Right lobe of liver (tissue), 4 donors: ENCODE measurements at regions not wholly inside any gene's neighbourhood (a gene's known extent, or its start where the extent isn't known, plus 50 kb on each side); places are given as distances from the start of the nearest gene placed in this dataset.

Experiments
- POLR2A ChIP-seq: fragments of 450-650 bp; IDR thresholded peaks from one replicate; pipeline ENCODE4 v1.6.1; 2017; ENCODE audit warnings: antibody characterized with exemption, mild to moderate bottlenecking
- TF ChIP-seq, protein P1 (sequence below), 4 donors: fragments of 200-600 bp in 3 of 4; fragments of 450-650 bp in 1 of 4; IDR thresholded peaks; one replicate each; pipeline versions ENCODE4 v1.5.1 to v1.8.0; 2016 to 2022; ENCODE audit warnings: antibody characterized with exemption in 4 of 4, mild to moderate bottlenecking in 2 of 4
- donor health status: DM: no; HTN: no; CAD: no.
- donor health status: DM: no; HTN: no; CAD: no.
- donor health status: DM: no; HTN: yes; CAD: no.

DNA sequence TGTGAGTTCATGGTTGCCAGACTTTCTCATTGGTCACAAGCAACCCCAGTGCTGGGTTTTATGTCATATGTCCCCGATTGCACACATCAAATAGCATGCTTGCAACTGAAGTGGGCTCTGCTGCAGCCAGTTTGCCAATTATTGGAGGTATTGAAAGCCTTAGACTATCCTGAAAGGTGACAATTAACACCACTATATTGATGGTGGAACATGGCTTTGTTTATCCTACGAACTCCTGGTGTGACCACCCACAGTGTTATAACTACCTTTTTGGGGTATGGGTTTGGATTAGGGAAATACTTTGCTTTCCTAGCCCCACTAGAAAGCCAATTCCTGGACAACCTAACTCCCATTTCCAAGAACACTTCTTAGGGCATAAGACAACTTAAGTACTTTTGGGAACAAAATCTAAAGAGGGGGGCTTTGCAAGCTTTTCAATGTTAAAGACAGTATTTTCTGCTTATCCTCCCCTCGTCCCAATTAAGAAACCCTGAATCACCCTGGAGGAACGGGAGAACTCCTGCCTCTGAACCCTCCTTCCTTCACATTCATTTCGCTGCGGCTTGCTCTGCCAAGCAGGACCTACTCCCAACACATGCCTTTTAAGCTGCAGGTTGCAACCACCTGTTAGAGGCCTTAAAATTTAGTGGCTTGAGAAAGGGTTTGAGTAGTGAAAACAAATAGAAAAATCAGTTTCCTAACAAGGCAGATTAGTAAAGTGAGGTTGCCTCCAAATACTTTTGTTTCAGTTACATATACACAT lies 80.3 kb upstream of the RBM19 start:
- TF ChIP-seq, protein P1, sequence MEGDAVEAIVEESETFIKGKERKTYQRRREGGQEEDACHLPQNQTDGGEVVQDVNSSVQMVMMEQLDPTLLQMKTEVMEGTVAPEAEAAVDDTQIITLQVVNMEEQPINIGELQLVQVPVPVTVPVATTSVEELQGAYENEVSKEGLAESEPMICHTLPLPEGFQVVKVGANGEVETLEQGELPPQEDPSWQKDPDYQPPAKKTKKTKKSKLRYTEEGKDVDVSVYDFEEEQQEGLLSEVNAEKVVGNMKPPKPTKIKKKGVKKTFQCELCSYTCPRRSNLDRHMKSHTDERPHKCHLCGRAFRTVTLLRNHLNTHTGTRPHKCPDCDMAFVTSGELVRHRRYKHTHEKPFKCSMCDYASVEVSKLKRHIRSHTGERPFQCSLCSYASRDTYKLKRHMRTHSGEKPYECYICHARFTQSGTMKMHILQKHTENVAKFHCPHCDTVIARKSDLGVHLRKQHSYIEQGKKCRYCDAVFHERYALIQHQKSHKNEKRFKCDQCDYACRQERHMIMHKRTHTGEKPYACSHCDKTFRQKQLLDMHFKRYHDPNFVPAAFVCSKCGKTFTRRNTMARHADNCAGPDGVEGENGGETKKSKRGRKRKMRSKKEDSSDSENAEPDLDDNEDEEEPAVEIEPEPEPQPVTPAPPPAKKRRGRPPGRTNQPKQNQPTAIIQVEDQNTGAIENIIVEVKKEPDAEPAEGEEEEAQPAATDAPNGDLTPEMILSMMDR (IDR thresholded peaks at IDR 0.05) = no peak
- TF ChIP-seq POLR2A = no peak
